CD4-positive, alpha-beta T cell treated with Interleukin-2 at 100 ng/mL for 4 hours (primary cell): ENCODE measurements at regions not wholly inside any gene's neighbourhood (a gene's known extent, or its start where the extent isn't known, plus 50 kb on each side); places are given as distances from the start of the nearest gene placed in this dataset.
"Not testable (repeated sequence)": the region's sequence is repeated elsewhere in the genome, so short reads cannot be mapped to it uniquely, and the experiment has no call there.

Experiments used
- DNase-seq: peaks from one replicate; pipeline ENCODE4 v3.0.0-alpha.2; 2020; ENCODE audit warnings: low spot score

- no peak for DNase-seq
Measured at GRCh38 chr12:22115711-22116110, 69.7 kb downstream of the CMAS start.

DNA sequence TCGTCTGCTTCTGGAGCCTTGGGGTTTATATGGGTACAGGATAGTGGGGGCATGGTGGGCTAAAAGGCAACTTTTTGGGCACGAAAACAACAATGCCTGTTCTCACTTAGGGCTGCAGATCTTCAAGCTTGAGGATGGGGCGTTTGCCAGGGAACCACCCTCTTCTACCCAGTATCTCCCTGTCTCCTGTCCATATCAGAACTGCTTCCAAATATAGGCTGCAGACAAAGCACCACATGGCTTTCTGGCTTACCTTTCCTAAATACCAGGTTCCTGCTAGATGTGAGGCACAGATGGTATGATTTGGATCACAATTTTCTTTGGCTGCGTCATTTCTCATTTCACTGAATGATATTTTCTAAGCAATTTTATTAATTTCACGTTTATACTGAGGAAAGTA is 70.4 kb downstream of the CMAS start:
- no peak for DNase-seq

DNA sequence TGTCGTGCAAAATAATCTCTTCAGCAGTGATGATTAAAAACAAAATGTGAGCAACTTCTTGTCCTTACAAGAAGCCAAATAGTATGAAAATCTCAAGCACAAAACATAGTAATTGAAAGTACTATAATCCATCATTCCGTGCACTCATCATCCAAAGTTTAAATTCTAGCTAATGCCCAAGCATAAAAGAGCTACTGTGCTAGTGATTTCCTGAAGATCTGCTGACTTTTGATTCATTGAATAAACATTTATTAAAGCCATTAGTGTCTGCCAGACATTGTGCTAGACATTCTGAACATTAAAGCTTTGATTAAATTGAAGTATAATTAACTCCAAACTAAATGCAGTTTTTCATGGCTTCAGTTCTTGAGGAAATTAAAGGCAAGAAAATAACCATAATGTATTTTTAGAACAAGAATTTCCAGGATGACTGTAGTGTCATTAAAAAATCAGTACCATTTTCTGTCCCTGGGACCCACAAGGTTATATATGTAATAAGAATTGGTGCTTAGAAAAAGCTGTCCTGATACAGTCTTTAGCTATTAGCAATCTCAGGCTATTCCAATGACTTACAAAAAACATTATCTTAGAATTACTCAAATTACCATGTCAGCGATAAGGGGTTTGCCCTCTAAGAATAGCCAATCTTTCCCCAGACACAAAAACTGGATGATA is 71.7 kb downstream of the CMAS start:
- DNase-seq = no peak

GRCh38 chr12:22118238-22118790 is 72.3 kb downstream of the CMAS start:
- no peak for DNase-seq

DNA sequence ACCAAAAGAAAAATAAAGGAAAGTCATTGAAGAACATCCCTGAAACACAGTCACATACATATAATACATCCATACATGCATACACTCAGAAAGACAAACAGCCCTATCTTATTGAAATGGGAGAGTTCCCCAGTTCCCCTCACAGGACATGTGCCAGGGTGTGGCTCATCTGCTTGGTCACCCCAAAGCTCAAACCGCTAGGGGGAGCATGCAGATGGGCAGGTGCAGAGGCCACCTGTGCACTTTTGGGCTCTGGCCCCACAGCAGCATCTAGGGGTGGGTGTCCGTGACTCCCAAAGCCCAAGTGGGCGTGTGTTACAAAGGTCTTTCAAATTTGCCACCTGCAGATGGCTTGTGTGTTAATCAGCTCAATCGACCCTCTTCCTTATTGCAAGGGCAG is 75.2 kb downstream of the CMAS start:
- peak; percentile 55 for DNase-seq

DNA sequence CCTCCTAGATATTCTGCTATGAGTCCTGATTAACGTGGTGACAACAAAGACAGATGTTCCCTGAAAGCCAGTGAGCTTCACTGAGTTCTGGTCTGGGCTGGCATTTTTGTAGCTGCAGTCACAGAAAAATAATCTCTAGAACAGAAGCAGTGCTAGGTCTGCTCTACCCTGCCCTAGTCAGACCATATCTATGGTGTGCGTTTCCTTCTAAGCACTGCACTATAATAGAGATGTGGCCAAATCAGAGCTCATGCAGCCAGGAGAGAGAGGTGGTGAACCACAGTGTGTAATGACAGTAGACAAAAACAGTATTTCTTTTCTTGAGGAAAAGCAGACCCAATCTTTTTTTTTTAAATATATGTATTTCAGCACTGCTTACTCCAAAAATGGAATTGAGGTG is 76.3 kb downstream of the CMAS start:
- no peak for DNase-seq

GRCh38 chr12:22124987-22125386 is 79.0 kb downstream of the CMAS start:
- no peak for DNase-seq

- DNase-seq = not testable (repeated sequence)
Measured at GRCh38 chr12:22126101-22126500, 80.1 kb downstream of the CMAS start.

GRCh38 chr12:22126758-22127157 is 80.7 kb downstream of the CMAS start:
- DNase-seq = no peak

- no peak for DNase-seq
Measured at GRCh38 chr12:22130671-22131070, 84.7 kb downstream of the CMAS start.

DNA sequence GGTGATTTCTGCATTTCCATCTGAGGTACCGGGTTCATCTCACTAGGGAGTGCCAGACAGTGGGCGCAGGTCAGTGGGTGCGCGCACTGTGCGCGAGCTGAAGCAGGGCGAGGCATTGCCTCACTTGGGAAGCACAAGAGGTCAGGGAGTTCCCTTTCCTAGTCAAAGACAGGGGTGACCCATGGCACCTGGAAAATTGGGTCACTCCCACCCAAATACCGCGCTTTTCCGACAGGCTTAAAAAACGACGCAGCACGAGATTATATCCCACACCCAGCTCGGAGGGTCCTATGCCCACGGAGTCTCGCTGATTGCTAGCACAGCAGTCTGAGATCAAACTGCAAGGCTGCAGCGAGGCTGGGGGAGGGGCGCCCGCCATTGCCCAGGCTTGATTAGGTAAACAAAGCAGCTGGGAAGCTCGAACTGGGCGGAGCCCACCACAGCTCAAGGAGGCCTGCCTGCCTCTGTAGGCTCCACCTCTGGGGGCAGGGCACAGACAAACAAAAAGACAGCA is 90.6 kb downstream of the CMAS start:
- DNase-seq = not testable (repeated sequence)
